ENCODE measurements at regions not wholly inside any gene's neighbourhood (a gene's known extent, or its start where the extent isn't known, plus 50 kb on each side); places are given as distances from the start of the nearest gene placed in this dataset.

- H3K27me3 ChIP-seq, result no peaks in the 10 kb centered on the region
- H3K36me3 ChIP-seq, result no peaks in the 10 kb centered on the region
- TF ChIP-seq POLR2A (IDR thresholded peaks at IDR 0.05) (no peak), POLR2AphosphoS5 (IDR thresholded peaks at IDR 0.05) (no peak)
- TF ChIP-seq, protein P1, sequence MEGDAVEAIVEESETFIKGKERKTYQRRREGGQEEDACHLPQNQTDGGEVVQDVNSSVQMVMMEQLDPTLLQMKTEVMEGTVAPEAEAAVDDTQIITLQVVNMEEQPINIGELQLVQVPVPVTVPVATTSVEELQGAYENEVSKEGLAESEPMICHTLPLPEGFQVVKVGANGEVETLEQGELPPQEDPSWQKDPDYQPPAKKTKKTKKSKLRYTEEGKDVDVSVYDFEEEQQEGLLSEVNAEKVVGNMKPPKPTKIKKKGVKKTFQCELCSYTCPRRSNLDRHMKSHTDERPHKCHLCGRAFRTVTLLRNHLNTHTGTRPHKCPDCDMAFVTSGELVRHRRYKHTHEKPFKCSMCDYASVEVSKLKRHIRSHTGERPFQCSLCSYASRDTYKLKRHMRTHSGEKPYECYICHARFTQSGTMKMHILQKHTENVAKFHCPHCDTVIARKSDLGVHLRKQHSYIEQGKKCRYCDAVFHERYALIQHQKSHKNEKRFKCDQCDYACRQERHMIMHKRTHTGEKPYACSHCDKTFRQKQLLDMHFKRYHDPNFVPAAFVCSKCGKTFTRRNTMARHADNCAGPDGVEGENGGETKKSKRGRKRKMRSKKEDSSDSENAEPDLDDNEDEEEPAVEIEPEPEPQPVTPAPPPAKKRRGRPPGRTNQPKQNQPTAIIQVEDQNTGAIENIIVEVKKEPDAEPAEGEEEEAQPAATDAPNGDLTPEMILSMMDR (IDR thresholded peaks at IDR 0.05), result no peak
- intact Hi-C loops (cut with DNase I; ENCODE audit: low total_unique reads), result no loop called here
- DNase-seq (ENCODE audit: low spot score in 2 of 2), result no peak
- H3K27ac ChIP-seq, result no peak overlapping the region
- H3K4me3 ChIP-seq, result no peak overlapping the region
- H3K9me3 ChIP-seq, result no peaks in the 10 kb centered on the region
- no peaks in the 10 kb centered on the region for H3K4me1 ChIP-seq
These were observed 494.9 kb downstream of the DIPK2A start for GRCh38 chr3:144466540-144466939.

- Histone ChIP-seq H3K9me3 (no peaks in the 10 kb centered on the region), H3K4me3 (no peak overlapping the region)
- intact Hi-C loops (cut with DNase I; ENCODE audit: low total_unique reads), result no loop called here
These were observed 499.0 kb downstream of the DIPK2A start for GRCh38 chr3:144470666-144471065.

DNA sequence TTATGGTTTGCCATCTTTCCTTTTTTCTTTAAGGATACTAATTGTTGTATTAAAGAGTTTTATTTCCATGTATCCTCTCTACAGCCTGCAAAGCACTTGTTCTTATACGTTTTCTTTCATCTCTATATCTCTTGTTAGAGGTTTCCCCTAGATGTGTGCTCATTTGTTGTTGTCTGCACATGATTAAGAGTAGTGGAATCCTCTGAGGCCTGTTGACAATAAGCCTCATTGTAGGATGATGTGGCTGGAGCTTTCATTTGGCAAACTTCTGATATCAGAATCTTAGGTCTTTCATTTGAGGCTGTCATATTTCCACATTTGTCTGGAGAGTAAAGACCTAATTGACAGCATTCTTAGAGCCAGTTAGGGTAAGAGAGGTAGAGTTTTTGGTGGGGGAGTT is 506.0 kb downstream of the DIPK2A start:
- no peak for DNase-seq (ENCODE audit: low spot score in 2 of 2)

More at GRCh38 chr3:144470666-144471065, 499.0 kb downstream of the DIPK2A start:
- H3K36me3 ChIP-seq, result no peaks in the 10 kb centered on the region
- DNase-seq (ENCODE audit: low spot score in 2 of 2), result no peak
- no peaks in the 10 kb centered on the region for H3K4me1 ChIP-seq
- H3K27ac ChIP-seq, result no peak overlapping the region
- H3K27me3 ChIP-seq, result no peaks in the 10 kb centered on the region
- no peak for TF ChIP-seq POLR2A (IDR thresholded peaks at IDR 0.05)
- TF ChIP-seq, protein P1 (IDR thresholded peaks at IDR 0.05), result no peak

GRCh38 chr3:144480416-144480919 is 508.8 kb downstream of the DIPK2A start:
- H3K4me1 ChIP-seq, result no peaks in the 10 kb centered on the region
- H3K27me3 ChIP-seq, result no peaks in the 10 kb centered on the region
- no peak overlapping the region for H3K27ac ChIP-seq
- TF ChIP-seq POLR2AphosphoS5 (IDR thresholded peaks at IDR 0.05) (no peak), POLR2A (IDR thresholded peaks at IDR 0.05) (no peak)
- TF ChIP-seq, protein P1 (IDR thresholded peaks at IDR 0.05), result no peak
- DNase-seq (ENCODE audit: low spot score in 2 of 2), result no peak
- H3K9me3 ChIP-seq, result no peaks in the 10 kb centered on the region
- H3K36me3 ChIP-seq, result no peaks in the 10 kb centered on the region
- intact Hi-C loops (cut with DNase I; ENCODE audit: low total_unique reads), result no loop called here
- H3K4me3 ChIP-seq, result no peak overlapping the region

More for the DNA sequence above, 506.0 kb downstream of the DIPK2A start:
- no peaks in the 10 kb centered on the region for H3K27me3 ChIP-seq
- H3K4me1 ChIP-seq, result no peaks in the 10 kb centered on the region
- no peaks in the 10 kb centered on the region for H3K36me3 ChIP-seq
- no peak overlapping the region for H3K27ac ChIP-seq
- H3K4me3 ChIP-seq, result no peak overlapping the region
- no peaks in the 10 kb centered on the region for H3K9me3 ChIP-seq
- intact Hi-C loops (cut with DNase I; ENCODE audit: low total_unique reads), result no loop called here
- TF ChIP-seq POLR2AphosphoS5 (IDR thresholded peaks at IDR 0.05) (no peak), POLR2A (IDR thresholded peaks at IDR 0.05) (no peak)
- TF ChIP-seq, protein P1 (IDR thresholded peaks at IDR 0.05), result no peak

DNA sequence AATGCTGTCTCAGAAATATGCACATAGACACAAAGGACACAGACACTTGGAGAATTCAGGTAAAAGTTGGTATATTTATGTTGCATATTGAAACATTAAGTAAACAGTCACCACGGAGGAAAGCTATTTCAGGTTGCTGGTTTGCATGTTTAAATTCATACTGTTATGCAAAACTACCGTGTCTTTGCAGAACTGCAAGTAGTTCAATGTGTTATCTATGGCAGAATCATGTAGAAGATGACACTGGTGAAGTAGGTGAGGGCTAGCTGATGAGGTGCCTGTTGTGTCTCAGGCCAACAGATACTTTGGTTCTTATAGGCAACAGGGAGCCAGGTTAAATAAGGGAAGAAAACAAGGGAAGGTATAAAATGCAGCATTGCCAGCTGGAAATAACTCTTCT is 511.3 kb downstream of the DIPK2A start:
- intact Hi-C loops (cut with DNase I; ENCODE audit: low total_unique reads), result no loop called here
- Histone ChIP-seq H3K27me3 (no peaks in the 10 kb centered on the region), H3K27ac (no peak overlapping the region), H3K36me3 (no peaks in the 10 kb centered on the region), H3K4me1 (no peaks in the 10 kb centered on the region), H3K4me3 (no peak overlapping the region), H3K9me3 (no peaks in the 10 kb centered on the region)
- no peak for TF ChIP-seq POLR2A (IDR thresholded peaks at IDR 0.05)
- TF ChIP-seq POLR2AphosphoS5 (IDR thresholded peaks at IDR 0.05), result no peak
- TF ChIP-seq, protein P1 (IDR thresholded peaks at IDR 0.05), result no peak
- DNase-seq (ENCODE audit: low spot score in 2 of 2), result no peak

Data from breast epithelium (tissue), 4 donors.